GM12801 (cell line): ENCODE measurements at regions not wholly inside any gene's neighbourhood (a gene's known extent, or its start where the extent isn't known, plus 50 kb on each side); places are given as distances from the start of the nearest gene placed in this dataset.

Experiments
- TF ChIP-seq, protein P1 (sequence below): IDR thresholded peaks from one replicate; pipeline ENCODE4 v1.5.1; 2011; ENCODE audit warnings: control low read depth; ENCODE audit not compliant: insufficient read length; ENCODE audit errors: extremely low read depth

- TF ChIP-seq, protein P1, sequence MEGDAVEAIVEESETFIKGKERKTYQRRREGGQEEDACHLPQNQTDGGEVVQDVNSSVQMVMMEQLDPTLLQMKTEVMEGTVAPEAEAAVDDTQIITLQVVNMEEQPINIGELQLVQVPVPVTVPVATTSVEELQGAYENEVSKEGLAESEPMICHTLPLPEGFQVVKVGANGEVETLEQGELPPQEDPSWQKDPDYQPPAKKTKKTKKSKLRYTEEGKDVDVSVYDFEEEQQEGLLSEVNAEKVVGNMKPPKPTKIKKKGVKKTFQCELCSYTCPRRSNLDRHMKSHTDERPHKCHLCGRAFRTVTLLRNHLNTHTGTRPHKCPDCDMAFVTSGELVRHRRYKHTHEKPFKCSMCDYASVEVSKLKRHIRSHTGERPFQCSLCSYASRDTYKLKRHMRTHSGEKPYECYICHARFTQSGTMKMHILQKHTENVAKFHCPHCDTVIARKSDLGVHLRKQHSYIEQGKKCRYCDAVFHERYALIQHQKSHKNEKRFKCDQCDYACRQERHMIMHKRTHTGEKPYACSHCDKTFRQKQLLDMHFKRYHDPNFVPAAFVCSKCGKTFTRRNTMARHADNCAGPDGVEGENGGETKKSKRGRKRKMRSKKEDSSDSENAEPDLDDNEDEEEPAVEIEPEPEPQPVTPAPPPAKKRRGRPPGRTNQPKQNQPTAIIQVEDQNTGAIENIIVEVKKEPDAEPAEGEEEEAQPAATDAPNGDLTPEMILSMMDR, result no peak
Observed at GRCh38 chr3:6750782-6751181, 110.1 kb upstream of the GRM7 start.

- TF ChIP-seq, protein P1, result no peak
Observed at GRCh38 chr3:6753536-6753935, 107.4 kb upstream of the GRM7 start.

DNA sequence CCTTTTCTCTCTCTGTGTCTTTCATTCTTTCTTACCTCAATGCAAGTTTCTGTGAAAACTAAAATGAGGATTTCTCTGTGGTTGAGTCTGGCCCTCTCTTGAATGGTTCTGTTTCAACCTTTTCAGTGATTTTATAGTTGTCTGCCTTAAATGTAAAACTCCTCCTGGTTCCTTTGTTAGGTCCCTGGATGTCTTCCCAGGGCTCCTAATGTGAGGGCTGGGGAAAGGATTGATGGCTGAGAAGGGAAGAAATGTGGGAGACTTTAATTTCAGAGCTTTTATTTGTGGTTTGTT is 90.6 kb upstream of the GRM7 start:
- TF ChIP-seq, protein P1, result no peak

DNA sequence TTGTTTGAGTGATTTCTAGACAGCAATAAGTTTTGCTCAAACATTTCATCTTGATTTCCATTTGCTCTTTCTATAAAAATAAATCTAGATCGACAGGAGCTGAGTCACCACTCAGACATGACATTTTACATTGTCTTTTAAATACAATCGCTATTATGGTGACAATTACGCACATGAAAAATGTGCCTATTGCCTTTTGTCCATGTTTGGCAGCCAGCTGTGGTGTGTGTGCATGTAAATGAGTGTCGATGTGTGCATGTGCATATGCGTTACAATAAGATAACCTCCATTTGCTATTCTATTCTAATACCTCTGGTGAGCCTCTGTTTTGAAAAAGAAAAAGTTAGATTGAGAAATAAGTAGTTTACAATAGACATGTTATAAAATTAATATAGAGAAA is 89.7 kb upstream of the GRM7 start:
- TF ChIP-seq, protein P1, result no peak

- TF ChIP-seq, protein P1, result no peak
Observed at GRCh38 chr3:6779140-6779539, 81.8 kb upstream of the GRM7 start.

DNA sequence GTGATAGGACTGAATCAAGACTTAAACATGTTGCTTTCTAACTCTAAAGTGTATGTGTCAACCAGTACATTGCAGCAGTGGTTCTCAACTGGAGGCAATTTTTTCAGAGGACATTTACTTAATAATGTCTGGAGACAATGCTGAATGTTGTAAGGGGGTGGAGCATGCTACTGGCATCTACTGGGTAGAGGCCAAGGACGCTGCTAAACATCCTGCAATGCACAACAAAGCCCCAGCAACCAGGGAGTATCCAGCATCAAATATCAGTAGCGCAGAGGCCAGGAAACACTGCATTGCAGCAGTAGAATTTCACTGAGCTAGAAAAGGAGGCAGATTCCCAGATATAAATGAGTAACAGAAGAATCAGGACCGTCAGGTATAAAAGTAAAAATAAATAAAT is 79.8 kb upstream of the GRM7 start:
- TF ChIP-seq, protein P1, result no peak

GRCh38 chr3:6785726-6786125 is 75.2 kb upstream of the GRM7 start:
- TF ChIP-seq, protein P1, result no peak

DNA sequence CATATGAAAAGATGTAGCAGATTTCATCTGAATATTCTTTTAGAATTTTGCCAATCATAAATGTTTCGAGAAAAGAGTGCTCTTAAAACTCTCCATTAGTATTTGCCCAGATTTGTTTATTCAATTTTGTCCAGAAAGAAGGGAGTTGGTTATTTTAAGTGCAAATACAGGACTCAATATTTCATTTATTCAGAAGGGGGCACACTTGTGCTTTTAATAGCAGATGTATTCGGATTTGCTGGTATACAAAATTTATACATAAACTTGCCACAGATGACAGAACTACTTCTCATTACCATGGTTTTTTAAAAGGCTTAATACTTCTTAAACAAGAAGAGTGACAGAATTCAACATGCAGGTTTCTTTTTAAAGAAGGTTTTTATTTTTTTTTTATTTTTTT is 69.8 kb upstream of the GRM7 start:
- TF ChIP-seq, protein P1, result no peak
